Gastrocnemius medialis (tissue), 4 donors: ENCODE measurements at regions not wholly inside any gene's neighbourhood (a gene's known extent, or its start where the extent isn't known, plus 50 kb on each side); places are given as distances from the start of the nearest gene placed in this dataset.

ENCODE experiments used
- ATAC-seq, 2 donors: fragments of 150-250 bp; one replicate each; pipeline ENCODE4 v1.9.1; 2016
- DNase-seq, 2 donors: peaks; one replicate each; pipeline ENCODE4 v3.0.0-alpha.2; 2019
- H3K27ac ChIP-seq, 4 donors: fragments of 200-600 bp; sonication (generic); 1 replicate in 1 of 4; 2 replicates in 3 of 4; pipeline ENCODE4 v1.5.1; 2016 to 2018; ENCODE audit warnings: mild to moderate bottlenecking in 2 of 4, moderate library complexity in 1 of 4
- H3K27me3 ChIP-seq, 3 donors: fragments of 200-600 bp; sonication (generic) in 2 of 3; 1 replicate in 1 of 3; 2 replicates in 2 of 3; pipeline versions ENCODE4 v1.5.1 to v1.6.0; 2016 to 2019; ENCODE audit warnings: mild to moderate bottlenecking in 1 of 3, moderate library complexity in 1 of 3
- H3K36me3 ChIP-seq, 2 donors: fragments of 200-600 bp; sonication (generic) in 1 of 2; one replicate each; pipeline ENCODE4 v1.5.1; 2017 to 2018
- H3K4me1 ChIP-seq, 2 donors: fragments of 200-600 bp; sonication (generic) in 1 of 2; one replicate each; pipeline ENCODE4 v1.5.1; 2016 to 2017; ENCODE audit warnings: mild to moderate bottlenecking in 2 of 2
- H3K4me3 ChIP-seq, 4 donors: fragments of 200-600 bp; sonication (generic) in 3 of 4; 1 replicate in 1 of 4; 2 replicates in 3 of 4; pipeline ENCODE4 v1.5.1; 2016 to 2019; ENCODE audit warnings: mild to moderate bottlenecking in 2 of 4
- H3K9me3 ChIP-seq, 3 donors: fragments of 200-600 bp; sonication (generic) in 2 of 3; 1 replicate in 1 of 3; 2 replicates in 2 of 3; pipeline ENCODE4 v1.5.1; 2016 to 2019
- CTCF ChIP-seq, 5 experiments: fragments of 450-650 bp in 3 of 5; fragments of 200-600 bp in 2 of 5; sonication (generic) in 2 of 5; IDR thresholded peaks in 4 of 5; conservative IDR thresholded peaks in 1 of 5; 1 replicate in 4 of 5; 2 replicates in 1 of 5; pipeline ENCODE4 v1.5.1; 2016 to 2019; ENCODE audit warnings: antibody characterized with exemption in 5 of 5, mild to moderate bottlenecking in 3 of 5, moderate library complexity in 3 of 5
- POLR2A ChIP-seq, 2 donors: fragments of 450-650 bp; IDR thresholded peaks; one replicate each; pipeline ENCODE4 v1.6.1; 2017; ENCODE audit warnings: antibody characterized with exemption in 2 of 2, mild to moderate bottlenecking in 2 of 2, moderate library complexity in 2 of 2
- in situ Hi-C, 4 donors: fragments of 200-750 bp; cut with MboI; loops; one replicate each; pipeline versions ENCODE4 v1.15.0 to v1.8.0; 2017; ENCODE audit warnings: low sequenced_read_pairs in 4 of 4
- intact Hi-C: fragments of 100-400 bp; cut with DNase I; formaldehyde crosslinking; loops from one replicate; pipeline ENCODE4 v1.15.1; 2023; ENCODE audit warnings: low total_unique reads

GRCh38 chr12:111295176-111295575, 73.7 kb downstream of the PHETA1 start:
- Histone ChIP-seq H3K9me3 (no peaks in the 10 kb centered on the region), H3K27ac (no peak overlapping the region), H3K4me3 (no peak overlapping the region), H3K27me3 (no peaks in the 10 kb centered on the region), H3K36me3 (no peaks in the 10 kb centered on the region), H3K4me1 (no peaks in the 10 kb centered on the region)
- TF ChIP-seq POLR2A (IDR thresholded peaks at IDR 0.05) (no peak), CTCF (IDR thresholded peaks at IDR 0.05 in 4 of 5, conservative IDR thresholded peaks at IDR 0.05 in 1 of 5) (no peak)
- DNase-seq (no peak), ATAC-seq (no peak)
- in situ Hi-C loops: no loop called here
- intact Hi-C loops: loop anchor here (5.0 kb wide), 2 partner anchors 273 to 403 kb away; no protein-coding TSS in a partner anchor

GRCh38 chr12:111293266-111294009, 75.5 kb downstream of the PHETA1 start:
- intact Hi-C loops: no loop called here
- in situ Hi-C loops: no loop called here

GRCh38 chr12:111291357-111291756, 77.5 kb downstream of the PHETA1 start:
- H3K4me1 ChIP-seq: no peaks in the 10 kb centered on the region
- in situ Hi-C loops (no loop called here), intact Hi-C loops (no loop called here)
- no peaks in the 10 kb centered on the region for H3K9me3 ChIP-seq
- no peak for ATAC-seq
- no peak overlapping the region for H3K4me3 ChIP-seq
- H3K27ac ChIP-seq: no peak overlapping the region
- DNase-seq: no peak
- H3K27me3 ChIP-seq: no peaks in the 10 kb centered on the region
- no peak for TF ChIP-seq POLR2A (IDR thresholded peaks at IDR 0.05)
- TF ChIP-seq CTCF (IDR thresholded peaks at IDR 0.05 in 4 of 5, conservative IDR thresholded peaks at IDR 0.05 in 1 of 5): no peak
- H3K36me3 ChIP-seq: no peaks in the 10 kb centered on the region

More at GRCh38 chr12:111293266-111294009, 75.5 kb downstream of the PHETA1 start:
- no peak overlapping the region for H3K4me3 ChIP-seq
- no peaks in the 10 kb centered on the region for H3K36me3 ChIP-seq
- H3K4me1 ChIP-seq: no peaks in the 10 kb centered on the region
- H3K27me3 ChIP-seq: no peaks in the 10 kb centered on the region
- no peak overlapping the region for H3K27ac ChIP-seq
- no peaks in the 10 kb centered on the region for H3K9me3 ChIP-seq
- TF ChIP-seq CTCF (IDR thresholded peaks at IDR 0.05 in 4 of 5, conservative IDR thresholded peaks at IDR 0.05 in 1 of 5): no peak
- no peak for TF ChIP-seq POLR2A (IDR thresholded peaks at IDR 0.05)
- ATAC-seq (no peak), DNase-seq (no peak)

GRCh38 chr12:111288771-111289170, 80.1 kb downstream of the PHETA1 start:
- no peak overlapping the region for H3K4me3 ChIP-seq
- no peak for TF ChIP-seq POLR2A (IDR thresholded peaks at IDR 0.05)
- TF ChIP-seq CTCF (IDR thresholded peaks at IDR 0.05 in 4 of 5, conservative IDR thresholded peaks at IDR 0.05 in 1 of 5): no peak
- intact Hi-C loops: no loop called here
- no peaks in the 10 kb centered on the region for H3K9me3 ChIP-seq
- in situ Hi-C loops: no loop called here
- H3K36me3 ChIP-seq: no peaks in the 10 kb centered on the region
- DNase-seq (no peak), ATAC-seq (no peak)
- H3K27ac ChIP-seq: no peak overlapping the region
- no peaks in the 10 kb centered on the region for H3K27me3 ChIP-seq
- H3K4me1 ChIP-seq: no peaks in the 10 kb centered on the region
